Testis (tissue), 2 donors: ENCODE measurements at regions not wholly inside any gene's neighbourhood (a gene's known extent, or its start where the extent isn't known, plus 50 kb on each side); places are given as distances from the start of the nearest gene placed in this dataset.

ENCODE experiments used
- DNase-seq: peaks from one replicate; pipeline ENCODE4 v3.0.0-alpha.2; 2019
- H3K27ac ChIP-seq, 2 donors: fragments of 200-600 bp; sonication (generic); one replicate each; pipeline ENCODE4 v1.5.1; 2019
- H3K27me3 ChIP-seq: fragments of 200-600 bp; sonication (generic); one replicate; pipeline ENCODE4 v1.5.1; 2019
- H3K36me3 ChIP-seq: fragments of 200-600 bp; sonication (generic); one replicate; pipeline ENCODE4 v1.5.1; 2017; ENCODE audit warnings: low read depth; ENCODE audit errors: missing control alignments
- H3K4me1 ChIP-seq: fragments of 200-600 bp; sonication (generic); one replicate; pipeline ENCODE4 v1.5.1; 2019
- H3K4me3 ChIP-seq, 2 donors: fragments of 200-600 bp; sonication (generic); one replicate each; pipeline ENCODE4 v1.5.1; 2017 to 2019
- H3K9me3 ChIP-seq: fragments of 200-600 bp; sonication (generic); one replicate; pipeline ENCODE4 v1.5.1; 2017
- CTCF ChIP-seq, 3 experiments: fragments of 450-650 bp in 2 of 3; fragments of 200-600 bp in 1 of 3; sonication (generic) in 1 of 3; IDR thresholded peaks; one replicate each; pipeline ENCODE4 v1.5.1; 2016 to 2019; ENCODE audit warnings: antibody characterized with exemption in 3 of 3, mild to moderate bottlenecking in 2 of 3, moderate library complexity in 1 of 3
- POLR2A ChIP-seq: fragments of 450-650 bp; IDR thresholded peaks from one replicate; pipeline ENCODE4 v1.6.1; 2017; ENCODE audit warnings: antibody characterized with exemption, mild to moderate bottlenecking, moderate library complexity
- WGBS, 2 donors: methylation state at CpG; one replicate each; pipeline ENCODE4 v1.1.5; 2018; 5-methylcytosine and 5-hydroxymethylcytosine counted together
- intact Hi-C: fragments of 100-400 bp; cut with DNase I; formaldehyde crosslinking; loops from one replicate; pipeline ENCODE4 v1.15.1; 2023; ENCODE audit warnings: low total_unique reads

DNA sequence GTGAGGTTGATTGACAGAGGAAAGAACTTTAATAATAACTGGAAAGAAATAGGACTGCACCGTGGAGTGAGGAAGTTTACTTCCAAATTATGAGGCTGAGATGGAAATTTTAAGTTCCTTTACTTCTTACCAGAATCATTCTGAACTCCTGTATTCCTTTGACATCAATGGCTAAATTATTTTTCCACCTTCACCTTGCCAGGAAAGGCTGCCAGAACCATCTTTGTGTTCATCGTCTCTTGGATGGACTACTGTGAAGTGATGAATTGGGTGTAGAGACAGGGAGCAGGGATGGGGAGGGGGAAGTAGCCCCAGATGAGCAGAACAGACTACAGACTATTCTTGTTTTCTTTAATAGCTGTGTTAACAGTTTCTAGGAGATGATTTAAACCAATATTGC, 102.1 kb upstream of the CEP162 start:
- intact Hi-C loops = no loop called here
- H3K9me3 ChIP-seq = no peaks in the 10 kb centered on the region
- no peak overlapping the region for H3K4me3 ChIP-seq
- 42 to 46% methylated on average over 2 of the region's 2 CpGs for WGBS, 2 donors
- H3K27ac ChIP-seq = no peak overlapping the region
- no peaks in the 10 kb centered on the region for H3K27me3 ChIP-seq
- no peak for DNase-seq
- H3K36me3 ChIP-seq = no peaks in the 10 kb centered on the region
- no peak for TF ChIP-seq CTCF (IDR thresholded peaks at IDR 0.05)
- no peak for TF ChIP-seq POLR2A
- H3K4me1 ChIP-seq = no peaks in the 10 kb centered on the region

DNA sequence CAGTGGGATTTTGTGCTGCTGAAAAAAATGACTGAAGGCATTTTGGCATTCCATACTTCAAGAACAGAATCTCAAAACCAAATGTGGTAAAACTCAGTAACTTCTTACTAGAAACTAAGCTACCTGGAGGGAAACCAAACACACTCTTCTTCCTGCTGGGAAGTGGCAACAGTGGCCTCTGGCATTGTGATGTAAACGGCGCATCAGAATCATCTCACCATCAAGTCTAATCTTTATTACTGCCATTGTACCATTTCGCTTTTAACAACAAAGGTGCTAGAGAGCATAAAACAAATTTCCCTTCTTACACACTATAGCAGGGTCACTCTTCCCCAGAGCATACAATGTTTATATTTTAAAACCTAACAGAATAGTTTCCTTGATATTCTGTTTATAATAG, 101.6 kb upstream of the CEP162 start:
- intact Hi-C loops = no loop called here
- 62 to 73% methylated on average over 3 of the region's 3 CpGs for WGBS, 2 donors
- no peak for DNase-seq

GRCh38 chr6:84317463-84317862, 90.0 kb upstream of the CEP162 start:
- WGBS, 2 donors = 84 to 85% methylated on average over 2 of the region's 2 CpGs

More for the DNA sequence above, 101.6 kb upstream of the CEP162 start:
- no peak overlapping the region for H3K27ac ChIP-seq
- H3K4me1 ChIP-seq = no peaks in the 10 kb centered on the region
- no peaks in the 10 kb centered on the region for H3K9me3 ChIP-seq
- no peaks in the 10 kb centered on the region for H3K27me3 ChIP-seq
- no peak overlapping the region for H3K4me3 ChIP-seq
- H3K36me3 ChIP-seq = no peaks in the 10 kb centered on the region
- no peak for TF ChIP-seq POLR2A
- no peak for TF ChIP-seq CTCF (IDR thresholded peaks at IDR 0.05)

GRCh38 chr6:84314377-84314898, 87.0 kb upstream of the CEP162 start:
- Histone ChIP-seq H3K27me3 (no peaks in the 10 kb centered on the region), H3K4me1 (no peaks in the 10 kb centered on the region), H3K4me3 (no peak overlapping the region), H3K27ac (no peak overlapping the region), H3K9me3 (no peaks in the 10 kb centered on the region), H3K36me3 (no peaks in the 10 kb centered on the region)
- DNase-seq = no peak
- 73 to 82% methylated on average over 1 of the region's 1 CpG for WGBS, 2 donors
- TF ChIP-seq POLR2A = no peak
- no peak for TF ChIP-seq CTCF (IDR thresholded peaks at IDR 0.05)
- intact Hi-C loops = no loop called here

More at GRCh38 chr6:84317463-84317862, 90.0 kb upstream of the CEP162 start:
- no peaks in the 10 kb centered on the region for H3K4me1 ChIP-seq
- H3K27me3 ChIP-seq = no peaks in the 10 kb centered on the region
- TF ChIP-seq POLR2A = no peak
- TF ChIP-seq CTCF (IDR thresholded peaks at IDR 0.05) = no peak
- H3K27ac ChIP-seq = no peak overlapping the region
- H3K9me3 ChIP-seq = no peaks in the 10 kb centered on the region
- intact Hi-C loops = no loop called here
- DNase-seq = no peak
- no peaks in the 10 kb centered on the region for H3K36me3 ChIP-seq
- no peak overlapping the region for H3K4me3 ChIP-seq

- no peak for DNase-seq
- no peaks in the 10 kb centered on the region for H3K9me3 ChIP-seq
- no peak overlapping the region for H3K27ac ChIP-seq
- WGBS, 2 donors = 81 to 85% methylated on average over 2 of the region's 2 CpGs
- no peak for TF ChIP-seq CTCF (IDR thresholded peaks at IDR 0.05)
- no peak for TF ChIP-seq POLR2A
- intact Hi-C loops = no loop called here
- no peaks in the 10 kb centered on the region for H3K4me1 ChIP-seq
- no peak overlapping the region for H3K4me3 ChIP-seq
- H3K27me3 ChIP-seq = no peaks in the 10 kb centered on the region
- no peaks in the 10 kb centered on the region for H3K36me3 ChIP-seq
Observed at GRCh38 chr6:84309336-84309735, 81.9 kb upstream of the CEP162 start.
